ENCODE measurements at regions not wholly inside any gene's neighbourhood (a gene's known extent, or its start where the extent isn't known, plus 50 kb on each side); places are given as distances from the start of the nearest gene placed in this dataset.

DNA sequence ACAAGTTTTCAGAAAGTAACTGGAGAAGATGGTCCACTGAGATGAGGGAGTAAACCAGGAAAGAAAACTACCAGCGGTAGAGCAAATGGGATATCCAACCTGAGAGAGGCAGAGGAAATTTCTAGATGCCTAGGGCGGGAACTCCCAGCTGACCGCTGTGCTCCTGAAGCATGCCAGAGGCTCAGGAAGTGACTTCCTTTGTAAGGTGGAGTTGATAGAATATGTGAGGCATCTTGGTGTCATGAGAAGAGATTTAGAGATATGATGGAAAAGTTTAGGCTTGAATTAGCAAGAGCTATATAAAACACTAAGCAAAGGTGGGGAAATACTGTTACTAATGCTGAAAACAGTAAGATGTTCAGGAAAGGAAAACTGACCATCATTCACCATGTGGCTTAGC, 124.1 kb downstream of the C9orf152 start:
- Histone ChIP-seq H3K27ac (ENCODE audit: insufficient read depth, low read length, poor library complexity, severe bottlenecking) (no peak overlapping the region), H3K9me3 (ENCODE audit: control insufficient read depth in 2 of 2, low read length in 2 of 2) (no peaks in the 10 kb centered on the region), H3K36me3 (ENCODE audit: control insufficient read depth, insufficient read depth, low read length) (no peaks in the 10 kb centered on the region), H3K4me3 (ENCODE audit: low read depth, low read length) (no peak overlapping the region), H3K27me3 (ENCODE audit: control insufficient read depth, insufficient read depth, low read length) (no peaks in the 10 kb centered on the region), H3K4me1 (ENCODE audit: control insufficient read depth, insufficient read depth, low read length, poor library complexity, severe bottlenecking) (peaks cover 13% of the 10 kb centered on the region)
- Mint-ChIP-seq H3K36me3 (peaks cover 18% of the 10 kb centered on the region), H3K27me3 (no peaks in the 10 kb centered on the region), H3K27ac (peak overlapping the region in 1 of 3 donors; percentile 75), H3K9me3 (no peaks in the 10 kb centered on the region), H3K4me1 (peaks cover 42 to 76% (median 57%) of the 10 kb centered on the region in 4 donors), H3K4me3 (no peak overlapping the region)
- DNase-seq (no peak), ATAC-seq (ENCODE audit: low read depth in 2 of 2) (no peak)

DNA sequence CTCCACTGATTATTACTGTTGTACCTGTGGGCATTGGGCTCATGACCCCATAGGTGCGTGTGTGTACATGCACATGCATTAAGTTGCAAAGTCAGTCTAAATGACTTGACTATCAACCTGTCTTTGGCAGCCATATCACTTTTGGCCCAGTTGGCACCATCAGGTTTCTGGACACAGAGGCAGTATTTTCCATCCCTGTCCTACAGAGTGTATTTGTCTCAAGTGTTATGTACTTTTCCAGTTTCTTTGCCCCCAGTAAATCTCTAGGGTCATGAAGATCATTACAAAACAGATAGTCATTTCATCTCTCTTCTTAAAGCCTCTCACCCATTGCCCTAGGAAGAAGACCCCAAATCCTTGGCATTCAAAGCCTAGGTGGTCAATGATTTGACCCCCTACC, 121.4 kb downstream of the C9orf152 start:
- Mint-ChIP-seq H3K27me3 (no peaks in the 10 kb centered on the region), H3K4me3 (peak overlapping the region in 1 of 4 donors; percentile 34), H3K27ac (no peak overlapping the region), H3K4me1 (peaks cover 38 to 79% (median 62%) of the 10 kb centered on the region in 4 donors), H3K9me3 (no peaks in the 10 kb centered on the region), H3K36me3 (peaks cover 10% of the 10 kb centered on the region)
- H3K27me3 ChIP-seq (ENCODE audit: control insufficient read depth, insufficient read depth, low read length) = no peaks in the 10 kb centered on the region
- DNase-seq (no peak), ATAC-seq (ENCODE audit: low read depth in 2 of 2) (no peak)
- H3K4me3 ChIP-seq (ENCODE audit: low read depth, low read length) = no peak overlapping the region
- no peaks in the 10 kb centered on the region for H3K9me3 ChIP-seq (ENCODE audit: control insufficient read depth in 2 of 2, low read length in 2 of 2)
- no peaks in the 10 kb centered on the region for H3K36me3 ChIP-seq (ENCODE audit: control insufficient read depth, insufficient read depth, low read length)
- H3K27ac ChIP-seq (ENCODE audit: insufficient read depth, low read length, poor library complexity, severe bottlenecking) = no peak overlapping the region
- H3K4me1 ChIP-seq (ENCODE audit: control insufficient read depth, insufficient read depth, low read length, poor library complexity, severe bottlenecking) = peaks cover 9% of the 10 kb centered on the region

DNA sequence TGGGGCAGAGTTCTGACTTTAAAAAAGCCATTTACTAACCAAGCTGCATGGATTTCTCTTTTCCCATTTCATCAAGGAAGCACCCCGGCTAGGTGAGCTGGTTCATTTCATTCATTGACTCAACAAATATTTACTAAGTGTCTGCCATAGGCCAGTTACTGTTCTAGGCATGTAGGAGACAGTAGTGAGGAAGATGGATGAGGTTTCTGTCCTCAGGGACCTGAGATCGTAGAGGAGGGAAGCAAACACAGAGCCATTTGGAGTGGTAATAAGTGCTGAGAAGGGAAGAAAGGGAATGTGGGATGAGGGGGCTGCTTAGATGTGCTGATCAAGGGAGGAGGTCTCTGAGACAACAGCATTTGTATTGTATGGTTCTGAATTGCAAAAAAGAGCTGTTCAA, 120.4 kb downstream of the C9orf152 start:
- ATAC-seq (ENCODE audit: low read depth in 2 of 2) = no peak
- no peak for DNase-seq
- Mint-ChIP-seq H3K27me3 (no peaks in the 10 kb centered on the region), H3K4me1 (peaks cover 29 to 75% (median 57%) of the 10 kb centered on the region in 4 donors), H3K36me3 (peaks cover 10% of the 10 kb centered on the region), H3K9me3 (no peaks in the 10 kb centered on the region), H3K27ac (peak overlapping the region in 1 of 3 donors; percentile 28), H3K4me3 (peak overlapping the region in 3 of 4 donors; percentile 1 to 38 (median 6))
- no peaks in the 10 kb centered on the region for H3K36me3 ChIP-seq (ENCODE audit: control insufficient read depth, insufficient read depth, low read length)
- H3K4me3 ChIP-seq (ENCODE audit: low read depth, low read length) = no peak overlapping the region
- H3K9me3 ChIP-seq (ENCODE audit: control insufficient read depth in 2 of 2, low read length in 2 of 2) = no peaks in the 10 kb centered on the region
- H3K27ac ChIP-seq (ENCODE audit: insufficient read depth, low read length, poor library complexity, severe bottlenecking) = no peak overlapping the region
- H3K4me1 ChIP-seq (ENCODE audit: control insufficient read depth, insufficient read depth, low read length, poor library complexity, severe bottlenecking) = peaks cover 6% of the 10 kb centered on the region
- no peaks in the 10 kb centered on the region for H3K27me3 ChIP-seq (ENCODE audit: control insufficient read depth, insufficient read depth, low read length)

DNA sequence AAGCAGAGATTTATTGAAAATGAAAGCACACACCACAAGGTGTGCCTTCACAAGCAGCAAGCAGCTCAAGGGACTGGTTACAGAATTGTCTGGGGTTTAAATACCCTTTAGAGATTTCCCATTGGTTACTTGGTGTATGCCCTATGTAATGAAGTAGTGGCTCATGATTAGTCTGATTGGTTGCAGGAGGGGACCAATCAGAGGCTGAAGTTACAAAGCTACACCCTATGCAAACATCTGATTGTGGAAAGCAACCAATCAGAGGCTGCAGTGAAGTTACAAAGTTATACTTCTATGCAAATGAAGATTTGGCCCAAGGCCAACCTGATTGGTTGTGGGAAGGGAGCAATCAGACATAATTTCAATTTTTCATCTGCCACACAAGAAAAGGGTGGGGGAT, 119.9 kb downstream of the C9orf152 start:
- peak overlapping the region in 1 of 3 donors; percentile 28 for H3K27ac Mint-ChIP-seq
- H3K27me3 Mint-ChIP-seq = no peaks in the 10 kb centered on the region
- H3K9me3 Mint-ChIP-seq = no peaks in the 10 kb centered on the region
- Histone ChIP-seq H3K36me3 (ENCODE audit: control insufficient read depth, insufficient read depth, low read length) (no peaks in the 10 kb centered on the region), H3K9me3 (ENCODE audit: control insufficient read depth in 2 of 2, low read length in 2 of 2) (no peaks in the 10 kb centered on the region), H3K4me1 (ENCODE audit: control insufficient read depth, insufficient read depth, low read length, poor library complexity, severe bottlenecking) (peaks cover 6% of the 10 kb centered on the region), H3K4me3 (ENCODE audit: low read depth, low read length) (no peak overlapping the region), H3K27me3 (ENCODE audit: control insufficient read depth, insufficient read depth, low read length) (no peaks in the 10 kb centered on the region), H3K27ac (ENCODE audit: insufficient read depth, low read length, poor library complexity, severe bottlenecking) (no peak overlapping the region)
- ATAC-seq (ENCODE audit: low read depth in 2 of 2) (no peak), DNase-seq (peak in 1 of 3 donors; percentile 39)
- peak overlapping the region in 3 of 4 donors; percentile 6 to 38 (median 11) for H3K4me3 Mint-ChIP-seq
- H3K36me3 Mint-ChIP-seq = peaks cover 10% of the 10 kb centered on the region
- peaks cover 29 to 77% (median 58%) of the 10 kb centered on the region in 4 donors for H3K4me1 Mint-ChIP-seq

DNA sequence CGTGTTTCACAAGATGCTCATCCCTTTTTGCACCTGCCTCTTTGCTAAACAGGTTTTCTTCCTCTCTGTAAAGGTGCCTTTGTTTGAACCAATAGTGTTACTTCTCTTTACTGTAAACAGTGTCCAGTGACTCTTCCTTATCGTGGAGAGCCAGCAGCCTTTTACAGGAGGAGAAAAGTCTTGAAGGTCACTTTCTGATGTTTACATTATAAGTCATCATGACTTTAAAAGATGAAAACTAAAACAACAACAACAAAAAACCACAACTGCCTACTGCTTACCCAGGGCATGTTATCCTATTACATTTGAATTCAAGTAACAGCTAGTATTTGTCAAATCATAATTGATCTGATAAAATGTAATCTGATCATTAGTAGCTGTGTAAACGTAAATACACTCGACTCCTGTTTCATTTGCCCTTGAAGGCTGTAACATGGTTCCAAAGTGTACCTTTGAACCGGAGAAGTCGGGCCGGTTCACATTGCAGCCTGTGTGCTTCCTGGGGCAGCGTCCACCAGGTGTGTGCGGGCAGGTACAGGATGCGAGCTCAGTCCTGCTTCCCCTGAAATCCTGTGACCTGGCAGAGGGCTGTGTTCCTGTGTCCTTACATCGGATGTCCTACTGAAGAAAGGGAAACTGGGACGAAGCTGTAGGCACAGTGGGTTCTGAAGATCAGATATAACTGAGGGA, 118.1 kb downstream of the C9orf152 start:
- H3K9me3 Mint-ChIP-seq = no peaks in the 10 kb centered on the region
- H3K27ac Mint-ChIP-seq = peak overlapping the region in 1 of 3 donors; percentile 17
- peaks cover 6% of the 10 kb centered on the region for H3K4me1 ChIP-seq (ENCODE audit: control insufficient read depth, insufficient read depth, low read length, poor library complexity, severe bottlenecking)
- H3K4me1 Mint-ChIP-seq = peaks cover 25 to 78% (median 59%) of the 10 kb centered on the region in 4 donors
- peak overlapping the region; percentile 23 for H3K4me3 ChIP-seq (ENCODE audit: low read depth, low read length)
- no peaks in the 10 kb centered on the region for H3K9me3 ChIP-seq (ENCODE audit: control insufficient read depth in 2 of 2, low read length in 2 of 2)
- ATAC-seq (ENCODE audit: low read depth in 2 of 2) = no peak
- H3K27me3 ChIP-seq (ENCODE audit: control insufficient read depth, insufficient read depth, low read length) = no peaks in the 10 kb centered on the region
- peaks cover 11% of the 10 kb centered on the region for H3K36me3 Mint-ChIP-seq
- no peaks in the 10 kb centered on the region for H3K27me3 Mint-ChIP-seq
- no peak for DNase-seq
- no peak overlapping the region for H3K27ac ChIP-seq (ENCODE audit: insufficient read depth, low read length, poor library complexity, severe bottlenecking)
- no peak overlapping the region for H3K4me3 Mint-ChIP-seq
- no peaks in the 10 kb centered on the region for H3K36me3 ChIP-seq (ENCODE audit: control insufficient read depth, insufficient read depth, low read length)

DNA sequence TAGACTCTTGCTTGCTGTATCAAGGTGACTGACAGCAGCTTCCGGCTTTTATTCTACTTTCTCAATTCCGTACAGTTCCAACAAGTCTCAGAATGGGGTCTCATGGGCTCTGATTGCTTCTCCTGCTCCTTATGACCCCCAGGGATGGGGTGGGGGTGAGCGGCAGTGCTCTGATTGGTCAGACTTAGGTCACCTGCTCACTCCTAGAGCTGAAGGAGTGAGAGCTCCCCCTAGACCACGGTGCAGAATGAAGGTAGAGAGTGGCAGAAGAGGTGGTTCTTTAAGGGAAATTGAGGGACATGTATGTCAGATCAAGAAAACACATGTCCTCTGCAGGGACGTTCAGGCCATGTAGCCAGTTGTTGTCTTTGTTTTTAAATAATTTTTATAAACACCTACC, 115.2 kb downstream of the C9orf152 start:
- Mint-ChIP-seq H3K4me1 (peaks cover 18 to 66% (median 48%) of the 10 kb centered on the region in 4 donors), H3K36me3 (peaks cover 6% of the 10 kb centered on the region), H3K4me3 (no peak overlapping the region), H3K27me3 (no peaks in the 10 kb centered on the region), H3K9me3 (no peaks in the 10 kb centered on the region), H3K27ac (peak overlapping the region in 1 of 3 donors; percentile 4)
- Histone ChIP-seq H3K27me3 (ENCODE audit: control insufficient read depth, insufficient read depth, low read length) (no peaks in the 10 kb centered on the region), H3K27ac (ENCODE audit: insufficient read depth, low read length, poor library complexity, severe bottlenecking) (no peak overlapping the region), H3K9me3 (ENCODE audit: control insufficient read depth in 2 of 2, low read length in 2 of 2) (no peaks in the 10 kb centered on the region), H3K4me1 (ENCODE audit: control insufficient read depth, insufficient read depth, low read length, poor library complexity, severe bottlenecking) (peaks cover 6% of the 10 kb centered on the region), H3K36me3 (ENCODE audit: control insufficient read depth, insufficient read depth, low read length) (no peaks in the 10 kb centered on the region), H3K4me3 (ENCODE audit: low read depth, low read length) (no peak overlapping the region)
- DNase-seq (no peak), ATAC-seq (ENCODE audit: low read depth in 2 of 2) (no peak)

DNA sequence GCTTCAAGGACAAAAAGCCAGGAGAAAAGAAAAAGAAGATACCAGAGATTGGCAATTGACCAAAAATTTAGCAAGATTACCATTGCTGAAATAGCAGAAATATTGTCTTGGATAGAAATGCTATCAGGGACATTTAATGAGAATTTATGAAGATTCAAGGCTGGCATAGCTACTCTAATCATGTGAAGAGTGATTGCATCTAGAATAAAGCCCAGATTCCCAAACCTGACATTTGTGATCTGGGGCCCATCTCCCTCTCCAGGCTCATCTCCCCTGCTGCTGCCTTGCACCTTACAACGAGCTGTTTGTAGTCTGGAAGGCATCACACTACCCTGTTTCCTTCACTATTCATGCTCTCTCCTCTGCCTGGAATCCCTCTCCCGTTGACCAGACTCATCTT, 114.5 kb downstream of the C9orf152 start:
- Histone ChIP-seq H3K27ac (ENCODE audit: insufficient read depth, low read length, poor library complexity, severe bottlenecking) (no peak overlapping the region), H3K9me3 (ENCODE audit: control insufficient read depth in 2 of 2, low read length in 2 of 2) (no peaks in the 10 kb centered on the region), H3K4me3 (ENCODE audit: low read depth, low read length) (no peak overlapping the region), H3K36me3 (ENCODE audit: control insufficient read depth, insufficient read depth, low read length) (peaks cover 1% of the 10 kb centered on the region), H3K27me3 (ENCODE audit: control insufficient read depth, insufficient read depth, low read length) (no peaks in the 10 kb centered on the region), H3K4me1 (ENCODE audit: control insufficient read depth, insufficient read depth, low read length, poor library complexity, severe bottlenecking) (peaks cover 6% of the 10 kb centered on the region)
- Mint-ChIP-seq H3K27ac (peak overlapping the region; percentile 4 to 70 (median 63)), H3K4me3 (peak overlapping the region in 1 of 4 donors; percentile 24), H3K27me3 (no peaks in the 10 kb centered on the region), H3K36me3 (peaks cover 6% of the 10 kb centered on the region), H3K9me3 (no peaks in the 10 kb centered on the region), H3K4me1 (peaks cover 18 to 63% (median 45%) of the 10 kb centered on the region in 4 donors)
- DNase-seq (no peak), ATAC-seq (ENCODE audit: low read depth in 2 of 2) (no peak)

DNA sequence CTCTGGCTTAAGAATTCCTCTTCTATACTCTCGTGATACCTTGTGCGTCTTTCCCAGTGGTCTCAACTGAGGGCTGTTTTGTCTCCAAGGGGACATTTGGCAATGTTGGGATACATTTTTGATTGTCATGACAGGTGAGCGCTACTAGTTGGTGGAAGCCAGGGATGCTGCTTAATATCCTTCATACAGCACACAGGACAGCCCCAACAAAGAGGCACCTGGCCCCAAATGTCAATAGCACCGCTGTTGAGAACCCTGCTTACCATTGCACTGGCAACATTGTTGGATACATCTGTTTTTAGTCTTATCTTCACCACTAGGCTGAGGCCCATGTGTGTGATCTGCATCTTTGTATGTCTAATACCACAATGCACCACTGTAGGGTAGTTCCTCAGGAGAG, 114.1 kb downstream of the C9orf152 start:
- Histone ChIP-seq H3K36me3 (ENCODE audit: control insufficient read depth, insufficient read depth, low read length) (peaks cover 6% of the 10 kb centered on the region), H3K9me3 (ENCODE audit: control insufficient read depth in 2 of 2, low read length in 2 of 2) (no peaks in the 10 kb centered on the region), H3K27ac (ENCODE audit: insufficient read depth, low read length, poor library complexity, severe bottlenecking) (no peak overlapping the region), H3K27me3 (ENCODE audit: control insufficient read depth, insufficient read depth, low read length) (no peaks in the 10 kb centered on the region), H3K4me3 (ENCODE audit: low read depth, low read length) (no peak overlapping the region), H3K4me1 (ENCODE audit: control insufficient read depth, insufficient read depth, low read length, poor library complexity, severe bottlenecking) (peaks cover 6% of the 10 kb centered on the region)
- DNase-seq (no peak), ATAC-seq (ENCODE audit: low read depth in 2 of 2) (no peak)
- no peaks in the 10 kb centered on the region for H3K9me3 Mint-ChIP-seq
- H3K36me3 Mint-ChIP-seq = peaks cover 6% of the 10 kb centered on the region
- H3K4me1 Mint-ChIP-seq = peaks cover 18 to 64% (median 45%) of the 10 kb centered on the region in 4 donors
- peak overlapping the region in 2 of 3 donors; percentile 63 to 70 for H3K27ac Mint-ChIP-seq
- H3K4me3 Mint-ChIP-seq = peak overlapping the region in 1 of 4 donors; percentile 24
- no peaks in the 10 kb centered on the region for H3K27me3 Mint-ChIP-seq
